Activated naive CD4-positive, alpha-beta T cell (primary cell): ENCODE measurements at regions not wholly inside any gene's neighbourhood (a gene's known extent, or its start where the extent isn't known, plus 50 kb on each side); places are given as distances from the start of the nearest gene placed in this dataset.

Source experiments
- DNase-seq, 4 experiments: peaks; one replicate each; lab custom pipeline; 2025; lab: John Stamatoyannopoulos, UW

- no peak for DNase-seq
These were observed 495.8 kb downstream of the PDCD6IP start for GRCh38 chr3:34294240-34294639.

GRCh38 chr3:34296796-34297195, 498.4 kb downstream of the PDCD6IP start:
- DNase-seq, result no peak

- no peak for DNase-seq
These were observed 500.2 kb downstream of the PDCD6IP start for GRCh38 chr3:34298653-34299052.

DNA sequence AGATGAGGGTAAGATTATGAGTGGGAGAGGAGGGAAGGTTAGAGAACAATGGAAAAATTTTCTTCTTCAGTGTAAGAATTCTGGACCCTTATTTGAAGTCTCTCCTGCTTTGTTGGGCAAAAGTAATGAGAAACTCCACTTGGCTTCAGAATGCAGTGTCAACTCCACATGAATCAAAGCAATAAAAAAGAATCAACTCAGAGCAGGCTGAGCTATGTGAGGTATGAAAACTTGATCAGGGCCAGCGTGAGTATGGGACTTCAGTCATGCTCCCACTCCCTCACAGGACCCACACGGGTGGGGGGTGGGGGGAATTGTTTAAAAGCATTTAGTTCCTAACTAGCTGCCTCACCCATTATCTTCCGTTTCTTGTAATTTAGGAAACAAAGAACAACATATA, 502.2 kb downstream of the PDCD6IP start:
- no peak for DNase-seq

DNA sequence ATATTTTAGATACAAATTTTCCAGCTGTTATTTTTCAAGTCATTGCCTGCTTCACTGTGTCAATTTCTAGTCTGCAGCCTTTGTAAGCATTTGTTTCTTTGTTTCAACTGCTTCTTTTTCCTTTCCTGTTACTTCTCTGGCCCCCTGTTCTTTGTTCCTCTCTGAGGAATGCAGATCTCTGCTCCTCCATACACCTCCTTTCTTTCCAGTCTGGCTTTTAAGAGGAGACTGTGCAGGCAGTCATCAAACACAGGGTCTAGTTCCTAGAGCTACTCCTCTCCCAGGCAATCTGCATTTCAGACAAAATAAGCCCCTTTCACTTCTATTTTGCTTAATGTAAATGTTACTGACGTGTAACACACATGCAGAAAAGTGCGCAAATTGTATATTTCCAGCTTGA, 502.9 kb downstream of the PDCD6IP start:
- DNase-seq, result no peak

- no peak for DNase-seq
These were observed 506.8 kb downstream of the PDCD6IP start for GRCh38 chr3:34305266-34305665.

GRCh38 chr3:34312684-34313083, 514.3 kb downstream of the PDCD6IP start:
- DNase-seq, result no peak

DNA sequence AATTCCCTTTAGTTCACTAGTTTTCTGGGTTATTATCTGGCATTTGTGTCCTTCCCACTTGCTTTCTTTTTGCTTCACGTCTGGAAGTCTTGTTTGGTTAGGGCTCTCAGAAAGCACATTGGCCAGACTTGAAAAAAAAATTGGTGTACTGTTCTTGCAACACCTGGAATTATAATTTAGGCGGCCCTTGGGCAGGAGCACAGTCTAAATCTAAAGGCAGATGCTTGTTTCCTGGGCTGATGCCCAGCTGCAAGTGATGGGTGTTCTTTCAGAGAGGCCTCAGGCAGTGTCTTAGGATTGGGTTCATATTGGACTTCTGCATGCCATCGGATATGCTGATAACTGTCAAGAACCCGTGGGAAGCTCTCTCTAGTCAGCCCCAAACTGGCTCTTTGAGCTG, 521.5 kb downstream of the PDCD6IP start:
- no peak for DNase-seq

- no peak for DNase-seq
These were observed 525.1 kb downstream of the PDCD6IP start for GRCh38 chr3:34323517-34323916.

DNA sequence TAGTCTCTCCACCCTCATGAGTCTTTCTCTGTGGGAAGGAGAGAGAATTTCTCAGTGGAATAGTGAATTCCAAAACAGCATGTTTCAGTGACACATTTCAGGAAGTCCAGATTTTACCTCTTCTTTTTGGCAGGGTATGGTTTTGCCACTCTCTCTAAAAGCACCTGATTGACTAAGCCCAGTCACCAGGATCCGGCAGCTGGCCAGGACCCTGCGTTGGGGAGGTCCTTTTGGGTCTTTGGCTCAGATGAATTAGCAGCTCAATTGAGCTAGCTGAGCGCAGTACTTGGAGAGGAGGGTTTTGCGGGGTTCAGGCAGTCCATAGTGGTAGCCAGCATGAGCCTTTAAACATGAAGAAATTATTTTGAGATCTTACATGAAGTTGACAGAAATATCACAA, 548.2 kb downstream of the PDCD6IP start:
- no peak for DNase-seq

DNA sequence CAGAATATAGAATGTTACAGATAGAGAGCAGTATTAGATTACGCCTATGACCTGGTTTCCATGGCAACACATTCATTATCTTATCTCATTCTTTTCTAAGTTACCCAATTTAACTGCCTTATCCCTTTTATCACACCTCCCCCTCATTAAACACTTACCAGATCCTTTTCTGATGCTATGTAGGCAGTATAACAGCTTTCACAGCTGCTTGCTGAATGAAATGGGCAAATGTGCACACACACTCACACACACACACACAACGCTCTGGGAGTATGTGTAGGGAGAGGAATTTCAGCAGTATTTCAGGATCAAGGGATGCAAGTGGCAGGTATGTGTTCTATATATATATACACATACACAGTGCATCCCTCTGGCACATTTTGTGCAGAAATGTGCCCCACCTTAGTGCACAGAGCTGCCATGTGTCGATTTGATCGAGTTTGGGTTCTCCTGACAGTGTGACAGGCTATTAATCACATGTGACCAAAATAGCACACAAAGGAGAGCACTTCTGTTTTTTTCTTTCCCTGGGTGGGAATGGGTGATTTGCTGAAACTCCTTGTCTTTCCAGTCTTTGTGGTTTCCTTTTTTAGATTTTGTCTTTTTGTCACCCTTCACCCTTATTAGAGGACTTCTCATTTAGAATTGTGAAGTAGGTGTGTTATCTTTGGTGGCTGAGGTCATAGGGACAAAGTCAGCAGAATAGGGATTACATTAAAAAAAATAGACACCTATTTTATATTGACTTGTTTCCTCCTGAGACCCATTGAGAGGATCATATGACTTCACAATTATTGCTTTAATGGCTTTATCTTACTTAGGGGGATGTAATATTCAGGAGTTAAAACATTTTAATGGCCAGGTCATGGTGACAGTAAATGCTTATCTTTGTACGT, 553.7 kb downstream of the PDCD6IP start:
- DNase-seq, result no peak

GRCh38 chr3:34352778-34353331, 554.4 kb downstream of the PDCD6IP start:
- DNase-seq, result no peak

DNA sequence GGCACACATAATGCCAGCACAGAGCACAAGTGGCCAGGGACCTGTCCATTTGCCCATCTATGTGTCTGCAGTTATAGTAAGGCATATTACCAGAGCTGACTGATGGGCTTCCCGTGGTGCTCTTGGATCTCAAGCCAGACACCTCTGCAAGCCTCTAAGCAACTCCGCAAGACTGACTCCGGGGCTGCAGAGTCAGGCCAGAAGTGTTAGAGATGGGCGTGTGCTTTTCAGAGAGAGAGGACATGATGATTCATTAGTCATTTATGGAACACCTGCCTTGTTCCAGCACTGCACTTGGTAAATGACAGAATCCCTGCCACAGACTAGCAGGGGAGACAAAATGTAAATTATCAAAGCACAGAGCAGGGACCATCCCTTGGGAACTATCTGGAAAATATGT, 559.0 kb downstream of the PDCD6IP start:
- DNase-seq, result no peak

DNA sequence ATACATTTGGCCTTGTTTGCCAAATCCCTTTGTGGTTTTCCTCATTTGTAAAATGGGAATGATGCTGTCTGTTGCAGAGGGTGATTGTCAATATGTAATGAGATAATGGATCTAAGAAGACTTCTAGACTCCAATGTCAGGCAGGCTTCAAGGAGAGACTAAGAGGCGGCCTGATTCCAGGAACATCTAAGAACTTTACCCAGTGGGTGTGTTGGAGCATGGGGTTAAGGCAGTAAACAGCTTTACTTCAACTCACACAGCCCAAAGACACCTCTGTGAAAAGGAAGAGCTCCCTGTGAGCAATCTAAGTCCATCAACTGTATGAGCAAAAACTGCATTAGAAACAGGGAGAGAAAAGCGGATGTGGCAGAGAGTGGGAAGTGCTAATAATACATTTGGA, 560.6 kb downstream of the PDCD6IP start:
- DNase-seq, result no peak

- DNase-seq, result no peak
These were observed 562.3 kb downstream of the PDCD6IP start for GRCh38 chr3:34360713-34361112.

DNA sequence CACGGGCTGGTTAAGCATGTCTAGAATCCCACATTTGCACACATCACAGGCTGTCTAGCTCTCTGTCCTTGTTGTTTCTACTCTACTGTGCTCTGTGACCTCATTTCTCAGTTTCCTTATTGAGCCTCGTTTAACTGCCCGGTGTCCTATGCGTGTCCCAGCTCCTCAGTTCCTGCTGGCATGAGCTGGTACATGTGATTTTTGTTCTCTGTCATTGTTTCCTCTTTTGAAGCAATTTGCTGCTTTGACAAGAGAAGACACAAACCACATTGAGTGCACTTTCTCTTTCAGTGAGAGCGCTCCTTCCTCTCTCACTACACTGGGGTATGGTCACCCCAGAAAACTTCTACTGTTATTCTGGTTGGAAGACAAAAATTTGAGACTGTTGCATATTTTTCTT, 563.5 kb downstream of the PDCD6IP start:
- no peak for DNase-seq

DNA sequence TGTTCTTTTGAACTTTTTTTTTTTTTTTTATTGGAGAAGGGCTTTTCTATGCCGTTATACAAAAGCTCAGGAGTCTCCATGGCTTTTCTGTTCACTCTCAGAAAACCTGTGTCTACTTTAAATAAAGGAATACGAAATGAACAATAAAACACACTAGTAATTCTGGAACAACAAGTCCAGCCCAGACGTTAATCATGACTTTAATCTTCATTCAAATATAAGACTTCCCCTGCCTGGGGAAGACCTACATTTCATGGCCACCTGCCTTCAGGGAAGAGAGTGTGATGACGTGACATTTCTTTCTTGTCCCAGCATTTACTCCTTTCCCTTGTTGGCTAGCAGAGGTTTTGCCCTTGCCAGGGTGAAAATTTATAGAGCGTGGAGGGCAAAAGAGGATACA, 564.5 kb downstream of the PDCD6IP start:
- DNase-seq, result no peak

GRCh38 chr3:34363881-34364280, 565.5 kb downstream of the PDCD6IP start:
- no peak for DNase-seq

GRCh38 chr3:34364335-34364734, 565.9 kb downstream of the PDCD6IP start:
- DNase-seq, result no peak

GRCh38 chr3:34365231-34365630, 566.8 kb downstream of the PDCD6IP start:
- DNase-seq, result no peak

- no peak for DNase-seq
These were observed 567.3 kb downstream of the PDCD6IP start for GRCh38 chr3:34365771-34366170.

DNA sequence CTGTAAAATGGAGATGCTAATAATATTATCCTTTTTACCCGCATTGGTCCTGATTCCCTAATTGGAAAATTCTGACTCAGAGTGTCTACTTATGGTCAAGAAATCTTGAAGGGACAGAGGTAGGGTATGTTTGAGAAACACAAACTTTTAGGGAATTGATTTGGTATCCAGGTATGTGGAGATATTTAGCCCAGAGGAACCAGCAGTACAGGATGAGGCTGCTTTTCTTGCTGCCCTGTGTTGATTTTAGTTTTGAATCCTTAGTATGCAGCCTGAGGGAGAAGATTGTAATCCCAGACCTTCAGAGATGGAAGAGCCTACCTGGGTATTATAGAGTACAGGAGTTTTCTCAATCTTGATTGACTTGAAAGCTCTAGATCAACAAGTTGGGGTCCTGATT, 569.1 kb downstream of the PDCD6IP start:
- no peak for DNase-seq

GRCh38 chr3:34374521-34374920, 576.1 kb downstream of the PDCD6IP start:
- no peak for DNase-seq

GRCh38 chr3:34376691-34377090, 578.3 kb downstream of the PDCD6IP start:
- no peak for DNase-seq
